H1 (cell line): ENCODE measurements at regions not wholly inside any gene's neighbourhood (a gene's known extent, or its start where the extent isn't known, plus 50 kb on each side); places are given as distances from the start of the nearest gene placed in this dataset.

Experiments used
- CBX8 ChIP-seq: fragments of 300-800, 300-1000 bp; sonication (generic); IDR thresholded peaks from 2 replicates; pipeline ENCODE4 v1.7.1; 2016; ENCODE audit warnings: low read depth, low read length, borderline replicate concordance
- EGR1 ChIP-seq: IDR thresholded peaks from 2 replicates; pipeline ENCODE4 v1.6.1; 2011; ENCODE audit warnings: low read depth, low read length, borderline replicate concordance
- EP300 ChIP-seq, 2 experiments: IDR thresholded peaks; 1 replicate in 1 of 2; 2 replicates in 1 of 2; pipeline ENCODE4 v1.6.1; 2011 to 2012; ENCODE audit warnings: low read depth in 2 of 2, low read length in 2 of 2, mild to moderate bottlenecking in 2 of 2, borderline replicate concordance in 1 of 2, inconsistent platforms in 1 of 2, moderate library complexity in 1 of 2
- JUND ChIP-seq: IDR thresholded peaks from 2 replicates; pipeline ENCODE4 v1.6.1; 2011; ENCODE audit warnings: mild to moderate bottlenecking, improper control_type of control experiment, low read length
- KDM1A ChIP-seq: fragments of 200-600, 300-600 bp; sonication (generic); IDR thresholded peaks from 2 replicates; pipeline ENCODE4 v1.7.1; 2016; ENCODE audit warnings: mild to moderate bottlenecking, low read length, borderline replicate concordance
- MAFK ChIP-seq: IDR thresholded peaks from 2 replicates; pipeline ENCODE4 v1.6.1; 2012; ENCODE audit warnings: low read depth, mild to moderate bottlenecking, improper control_type of control experiment, low read length
- NANOG ChIP-seq: IDR thresholded peaks from 2 replicates; pipeline ENCODE4 v1.6.1; 2011; ENCODE audit warnings: low read length, low read depth, mild to moderate bottlenecking, inconsistent platforms; ENCODE audit not compliant: insufficient read depth, poor library complexity, severe bottlenecking
- TEAD4 ChIP-seq: IDR thresholded peaks from 2 replicates; pipeline ENCODE4 v1.6.1; 2012; ENCODE audit warnings: low read depth, low read length, inconsistent platforms, mixed read lengths
- YY1 ChIP-seq: IDR thresholded peaks from 2 replicates; pipeline ENCODE4 v1.6.1; 2011; ENCODE audit warnings: low read depth, mild to moderate bottlenecking, low read length
- TF ChIP-seq, protein P1 (sequence below): fragments of 300-600 bp; sonication (generic); IDR thresholded peaks from 2 replicates; pipeline ENCODE4 v1.7.1; 2012; ENCODE audit warnings: low read length, moderate library complexity, mild to moderate bottlenecking, inconsistent platforms; ENCODE audit not compliant: insufficient replicate concordance

DNA sequence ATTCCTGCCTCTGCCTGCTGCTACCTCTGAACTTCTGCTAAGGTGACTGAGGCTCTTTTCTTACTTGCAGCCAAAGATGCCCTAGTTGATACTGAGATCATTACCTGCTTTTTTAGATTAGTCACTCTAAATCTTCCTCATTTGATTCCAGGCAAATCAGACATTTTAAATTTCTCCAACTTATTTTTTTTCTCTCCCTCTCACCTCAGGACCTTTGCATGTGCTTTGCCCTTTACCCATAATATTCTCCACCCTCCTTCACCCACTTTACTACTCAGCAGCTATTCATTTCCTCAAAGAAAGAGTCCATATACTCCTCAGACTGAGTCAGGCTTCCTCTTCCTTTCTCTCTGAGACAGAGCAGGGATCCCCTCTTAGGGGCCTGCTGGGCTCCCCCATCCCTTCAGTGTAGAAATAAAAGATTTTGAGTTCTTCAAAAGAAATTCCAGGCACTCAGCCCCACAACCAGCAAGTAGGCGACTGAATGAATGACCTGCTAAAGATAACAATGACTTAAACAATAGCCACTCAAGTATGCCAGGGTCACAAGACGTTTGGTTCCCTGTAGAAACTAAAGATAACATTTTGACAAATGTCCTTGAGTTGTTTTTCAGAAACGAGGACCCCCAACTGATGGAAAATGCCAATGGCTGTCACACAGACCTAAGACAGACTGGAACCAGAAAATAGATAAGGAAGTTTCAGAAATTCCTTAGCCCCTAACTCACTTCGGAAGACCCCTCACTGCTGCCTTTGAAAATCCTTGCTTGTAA lies 104.2 kb downstream of the MTNR1B start (continued):
- TF ChIP-seq, protein P1, sequence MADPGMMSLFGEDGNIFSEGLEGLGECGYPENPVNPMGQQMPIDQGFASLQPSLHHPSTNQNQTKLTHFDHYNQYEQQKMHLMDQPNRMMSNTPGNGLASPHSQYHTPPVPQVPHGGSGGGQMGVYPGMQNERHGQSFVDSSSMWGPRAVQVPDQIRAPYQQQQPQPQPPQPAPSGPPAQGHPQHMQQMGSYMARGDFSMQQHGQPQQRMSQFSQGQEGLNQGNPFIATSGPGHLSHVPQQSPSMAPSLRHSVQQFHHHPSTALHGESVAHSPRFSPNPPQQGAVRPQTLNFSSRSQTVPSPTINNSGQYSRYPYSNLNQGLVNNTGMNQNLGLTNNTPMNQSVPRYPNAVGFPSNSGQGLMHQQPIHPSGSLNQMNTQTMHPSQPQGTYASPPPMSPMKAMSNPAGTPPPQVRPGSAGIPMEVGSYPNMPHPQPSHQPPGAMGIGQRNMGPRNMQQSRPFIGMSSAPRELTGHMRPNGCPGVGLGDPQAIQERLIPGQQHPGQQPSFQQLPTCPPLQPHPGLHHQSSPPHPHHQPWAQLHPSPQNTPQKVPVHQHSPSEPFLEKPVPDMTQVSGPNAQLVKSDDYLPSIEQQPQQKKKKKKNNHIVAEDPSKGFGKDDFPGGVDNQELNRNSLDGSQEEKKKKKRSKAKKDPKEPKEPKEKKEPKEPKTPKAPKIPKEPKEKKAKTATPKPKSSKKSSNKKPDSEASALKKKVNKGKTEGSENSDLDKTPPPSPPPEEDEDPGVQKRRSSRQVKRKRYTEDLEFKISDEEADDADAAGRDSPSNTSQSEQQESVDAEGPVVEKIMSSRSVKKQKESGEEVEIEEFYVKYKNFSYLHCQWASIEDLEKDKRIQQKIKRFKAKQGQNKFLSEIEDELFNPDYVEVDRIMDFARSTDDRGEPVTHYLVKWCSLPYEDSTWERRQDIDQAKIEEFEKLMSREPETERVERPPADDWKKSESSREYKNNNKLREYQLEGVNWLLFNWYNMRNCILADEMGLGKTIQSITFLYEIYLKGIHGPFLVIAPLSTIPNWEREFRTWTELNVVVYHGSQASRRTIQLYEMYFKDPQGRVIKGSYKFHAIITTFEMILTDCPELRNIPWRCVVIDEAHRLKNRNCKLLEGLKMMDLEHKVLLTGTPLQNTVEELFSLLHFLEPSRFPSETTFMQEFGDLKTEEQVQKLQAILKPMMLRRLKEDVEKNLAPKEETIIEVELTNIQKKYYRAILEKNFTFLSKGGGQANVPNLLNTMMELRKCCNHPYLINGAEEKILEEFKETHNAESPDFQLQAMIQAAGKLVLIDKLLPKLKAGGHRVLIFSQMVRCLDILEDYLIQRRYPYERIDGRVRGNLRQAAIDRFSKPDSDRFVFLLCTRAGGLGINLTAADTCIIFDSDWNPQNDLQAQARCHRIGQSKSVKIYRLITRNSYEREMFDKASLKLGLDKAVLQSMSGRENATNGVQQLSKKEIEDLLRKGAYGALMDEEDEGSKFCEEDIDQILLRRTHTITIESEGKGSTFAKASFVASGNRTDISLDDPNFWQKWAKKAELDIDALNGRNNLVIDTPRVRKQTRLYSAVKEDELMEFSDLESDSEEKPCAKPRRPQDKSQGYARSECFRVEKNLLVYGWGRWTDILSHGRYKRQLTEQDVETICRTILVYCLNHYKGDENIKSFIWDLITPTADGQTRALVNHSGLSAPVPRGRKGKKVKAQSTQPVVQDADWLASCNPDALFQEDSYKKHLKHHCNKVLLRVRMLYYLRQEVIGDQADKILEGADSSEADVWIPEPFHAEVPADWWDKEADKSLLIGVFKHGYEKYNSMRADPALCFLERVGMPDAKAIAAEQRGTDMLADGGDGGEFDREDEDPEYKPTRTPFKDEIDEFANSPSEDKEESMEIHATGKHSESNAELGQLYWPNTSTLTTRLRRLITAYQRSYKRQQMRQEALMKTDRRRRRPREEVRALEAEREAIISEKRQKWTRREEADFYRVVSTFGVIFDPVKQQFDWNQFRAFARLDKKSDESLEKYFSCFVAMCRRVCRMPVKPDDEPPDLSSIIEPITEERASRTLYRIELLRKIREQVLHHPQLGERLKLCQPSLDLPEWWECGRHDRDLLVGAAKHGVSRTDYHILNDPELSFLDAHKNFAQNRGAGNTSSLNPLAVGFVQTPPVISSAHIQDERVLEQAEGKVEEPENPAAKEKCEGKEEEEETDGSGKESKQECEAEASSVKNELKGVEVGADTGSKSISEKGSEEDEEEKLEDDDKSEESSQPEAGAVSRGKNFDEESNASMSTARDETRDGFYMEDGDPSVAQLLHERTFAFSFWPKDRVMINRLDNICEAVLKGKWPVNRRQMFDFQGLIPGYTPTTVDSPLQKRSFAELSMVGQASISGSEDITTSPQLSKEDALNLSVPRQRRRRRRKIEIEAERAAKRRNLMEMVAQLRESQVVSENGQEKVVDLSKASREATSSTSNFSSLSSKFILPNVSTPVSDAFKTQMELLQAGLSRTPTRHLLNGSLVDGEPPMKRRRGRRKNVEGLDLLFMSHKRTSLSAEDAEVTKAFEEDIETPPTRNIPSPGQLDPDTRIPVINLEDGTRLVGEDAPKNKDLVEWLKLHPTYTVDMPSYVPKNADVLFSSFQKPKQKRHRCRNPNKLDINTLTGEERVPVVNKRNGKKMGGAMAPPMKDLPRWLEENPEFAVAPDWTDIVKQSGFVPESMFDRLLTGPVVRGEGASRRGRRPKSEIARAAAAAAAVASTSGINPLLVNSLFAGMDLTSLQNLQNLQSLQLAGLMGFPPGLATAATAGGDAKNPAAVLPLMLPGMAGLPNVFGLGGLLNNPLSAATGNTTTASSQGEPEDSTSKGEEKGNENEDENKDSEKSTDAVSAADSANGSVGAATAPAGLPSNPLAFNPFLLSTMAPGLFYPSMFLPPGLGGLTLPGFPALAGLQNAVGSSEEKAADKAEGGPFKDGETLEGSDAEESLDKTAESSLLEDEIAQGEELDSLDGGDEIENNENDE = peak; percentile 19
- peak; percentile 87 for TF ChIP-seq KDM1A
- no peak for TF ChIP-seq EP300 (IDR thresholded peaks at IDR 0.05; ENCODE audit: borderline replicate concordance in 1 of 2, low read depth in 2 of 2, low read length in 2 of 2)
- 0 out of 2 replicates have a peak, but pooled peaks have one; percentile 30 for TF ChIP-seq JUND
- no peak for TF ChIP-seq EGR1
- TF ChIP-seq YY1 = no peak
- peak; percentile 56 for TF ChIP-seq TEAD4
- TF ChIP-seq NANOG = peak; percentile 66
- TF ChIP-seq CBX8 = no peak
- no peak for TF ChIP-seq MAFK
